ENCODE measurements at regions not wholly inside any gene's neighbourhood (a gene's known extent, or its start where the extent isn't known, plus 50 kb on each side); places are given as distances from the start of the nearest gene placed in this dataset.

GRCh38 chrX:46165411-46165810 lies 379.8 kb downstream of the ZNF674 start:
- Histone ChIP-seq H4K91ac (ENCODE audit: insufficient read depth, low read depth, low read length) (no peak overlapping the region), H3K14ac (replicated peaks; ENCODE audit: low read depth, low read length) (no peak overlapping the region), H3K56ac (ENCODE audit: extremely low read depth, insufficient read depth, low read length) (no peak overlapping the region), H3K27ac (ENCODE audit: insufficient read depth, low read length) (no peak overlapping the region), H4K5ac (ENCODE audit: low read depth, low read length) (no peak overlapping the region), H2BK15ac (ENCODE audit: low read depth, low read length) (no peak overlapping the region), H2BK20ac (ENCODE audit: low read depth, low read length) (no peak overlapping the region), H3K9ac (ENCODE audit: low read depth, low read length) (no peak overlapping the region), H2AFZ (replicated peaks; ENCODE audit: low read length, poor library complexity) (no peak overlapping the region), H2AK9ac (replicated peaks; ENCODE audit: low read depth, low read length, poor library complexity) (no peak overlapping the region), H4K8ac (ENCODE audit: low read depth in 2 of 2, low read length in 2 of 2) (no peak overlapping the region), H3K4ac (ENCODE audit: low read depth, low read length) (no peak overlapping the region), H2AK5ac (ENCODE audit: low read depth, low read length) (no peak overlapping the region), H3K9me1 (ENCODE audit: insufficient read depth, low read length) (no peaks in the 10 kb centered on the region), H3K9me3 (ENCODE audit: control insufficient read depth, insufficient read depth, low read length) (no peaks in the 10 kb centered on the region), H2BK120ac (ENCODE audit: low read depth, low read length) (no peak overlapping the region), H2BK5ac (ENCODE audit: low read depth, low read length, poor library complexity, severe bottlenecking) (no peak overlapping the region), H3K4me3 (ENCODE audit: insufficient read depth, low read depth, low read length) (no peak overlapping the region), H3K4me1 (ENCODE audit: control insufficient read depth, insufficient read depth, low read length) (no peaks in the 10 kb centered on the region), H3K23ac (ENCODE audit: low read depth, low read length) (no peak overlapping the region), H3K4me2 (ENCODE audit: low read depth, low read length) (no peak overlapping the region), H3K18ac (ENCODE audit: low read depth, low read length) (no peak overlapping the region), H3K79me1 (ENCODE audit: low read depth in 1 of 2, low read length in 2 of 2) (no peaks in the 10 kb centered on the region), H3K27me3 (ENCODE audit: control insufficient read depth, insufficient read depth, low read length) (no peaks in the 10 kb centered on the region; the same call in 1 of the 2 replicates), H4K20me1 (ENCODE audit: insufficient read depth, low read length) (no peaks in the 10 kb centered on the region), H3K36me3 (ENCODE audit: control insufficient read depth, insufficient read depth, low read length) (no peaks in the 10 kb centered on the region)
- in situ Hi-C loops (cut with MboI; ENCODE audit: low sequenced_read_pairs): no loop called here
- no CpG with 5 or more reads among the region's 2 CpGs for WGBS, 2 experiments (ENCODE audit: extremely low coverage in 2 of 2, insufficient read length in 1 of 2)
- ChIA-PET POLR2A (ENCODE audit: unreplicated experiment) (no interaction called here), CTCF (no interaction called here)
- no TSS peak for BruUV-seq (replicated peaks)
- TF ChIP-seq SMC3 (IDR thresholded peaks at IDR 0.05; ENCODE audit: low read depth, low read length) (no peak), MXI1 (IDR thresholded peaks at IDR 0.05; ENCODE audit: borderline replicate concordance, low read depth, low read length) (no peak), RFX5 (IDR thresholded peaks at IDR 0.05; ENCODE audit: low read depth, low read length) (no peak), NFE2L2 (IDR thresholded peaks at IDR 0.05; ENCODE audit: low read depth, low read length) (no peak), CEBPB (IDR thresholded peaks at IDR 0.05; ENCODE audit: low read depth, low read length) (no peak), MAFK (IDR thresholded peaks at IDR 0.05; ENCODE audit: low read depth, low read length) (no peak), CHD1 (IDR thresholded peaks at IDR 0.05; ENCODE audit: low read depth, low read length) (no peak), MAZ (IDR thresholded peaks at IDR 0.05; ENCODE audit: borderline replicate concordance, low read depth, low read length) (no peak), RCOR1 (IDR thresholded peaks at IDR 0.05; ENCODE audit: insufficient replicate concordance, low read length) (no peak), BHLHE40 (IDR thresholded peaks at IDR 0.05; ENCODE audit: low read depth, low read length) (no peak), POLR2A (IDR thresholded peaks at IDR 0.05; ENCODE audit: low read depth, low read length) (no peak), RAD21 (IDR thresholded peaks at IDR 0.05; ENCODE audit: low read length) (no peak), FOS (IDR thresholded peaks at IDR 0.05; ENCODE audit: low read depth, low read length) (no peak)
- TF ChIP-seq, protein P1, sequence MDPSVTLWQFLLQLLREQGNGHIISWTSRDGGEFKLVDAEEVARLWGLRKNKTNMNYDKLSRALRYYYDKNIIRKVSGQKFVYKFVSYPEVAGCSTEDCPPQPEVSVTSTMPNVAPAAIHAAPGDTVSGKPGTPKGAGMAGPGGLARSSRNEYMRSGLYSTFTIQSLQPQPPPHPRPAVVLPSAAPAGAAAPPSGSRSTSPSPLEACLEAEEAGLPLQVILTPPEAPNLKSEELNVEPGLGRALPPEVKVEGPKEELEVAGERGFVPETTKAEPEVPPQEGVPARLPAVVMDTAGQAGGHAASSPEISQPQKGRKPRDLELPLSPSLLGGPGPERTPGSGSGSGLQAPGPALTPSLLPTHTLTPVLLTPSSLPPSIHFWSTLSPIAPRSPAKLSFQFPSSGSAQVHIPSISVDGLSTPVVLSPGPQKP (IDR thresholded peaks at IDR 0.05; ENCODE audit: borderline replicate concordance, low read depth, low read length): no peak
- TF ChIP-seq, protein P2, sequence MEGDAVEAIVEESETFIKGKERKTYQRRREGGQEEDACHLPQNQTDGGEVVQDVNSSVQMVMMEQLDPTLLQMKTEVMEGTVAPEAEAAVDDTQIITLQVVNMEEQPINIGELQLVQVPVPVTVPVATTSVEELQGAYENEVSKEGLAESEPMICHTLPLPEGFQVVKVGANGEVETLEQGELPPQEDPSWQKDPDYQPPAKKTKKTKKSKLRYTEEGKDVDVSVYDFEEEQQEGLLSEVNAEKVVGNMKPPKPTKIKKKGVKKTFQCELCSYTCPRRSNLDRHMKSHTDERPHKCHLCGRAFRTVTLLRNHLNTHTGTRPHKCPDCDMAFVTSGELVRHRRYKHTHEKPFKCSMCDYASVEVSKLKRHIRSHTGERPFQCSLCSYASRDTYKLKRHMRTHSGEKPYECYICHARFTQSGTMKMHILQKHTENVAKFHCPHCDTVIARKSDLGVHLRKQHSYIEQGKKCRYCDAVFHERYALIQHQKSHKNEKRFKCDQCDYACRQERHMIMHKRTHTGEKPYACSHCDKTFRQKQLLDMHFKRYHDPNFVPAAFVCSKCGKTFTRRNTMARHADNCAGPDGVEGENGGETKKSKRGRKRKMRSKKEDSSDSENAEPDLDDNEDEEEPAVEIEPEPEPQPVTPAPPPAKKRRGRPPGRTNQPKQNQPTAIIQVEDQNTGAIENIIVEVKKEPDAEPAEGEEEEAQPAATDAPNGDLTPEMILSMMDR (conservative IDR thresholded peaks at IDR 0.05; ENCODE audit: low read depth, low read length): no peak
- TF ChIP-seq, protein P3, sequence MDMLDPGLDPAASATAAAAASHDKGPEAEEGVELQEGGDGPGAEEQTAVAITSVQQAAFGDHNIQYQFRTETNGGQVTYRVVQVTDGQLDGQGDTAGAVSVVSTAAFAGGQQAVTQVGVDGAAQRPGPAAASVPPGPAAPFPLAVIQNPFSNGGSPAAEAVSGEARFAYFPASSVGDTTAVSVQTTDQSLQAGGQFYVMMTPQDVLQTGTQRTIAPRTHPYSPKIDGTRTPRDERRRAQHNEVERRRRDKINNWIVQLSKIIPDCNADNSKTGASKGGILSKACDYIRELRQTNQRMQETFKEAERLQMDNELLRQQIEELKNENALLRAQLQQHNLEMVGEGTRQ (IDR thresholded peaks at IDR 0.05; ENCODE audit: low read depth, low read length): no peak
- ATAC-seq (ENCODE audit: low read depth) (no peak), DNase-seq (peak; percentile 16)
- intact Hi-C loops (cut with micrococcal nuclease): no loop called here
- dilution Hi-C loops (cut with HindIII; ENCODE audit: low sequenced_read_pairs, unreplicated experiment): no loop called here

All from IMR-90 (cell line).